SW480 (cell line): ENCODE measurements at regions not wholly inside any gene's neighbourhood (a gene's known extent, or its start where the extent isn't known, plus 50 kb on each side); places are given as distances from the start of the nearest gene placed in this dataset.

Experiments
- DNase-seq: peaks from one replicate; pipeline ENCODE4 v3.0.0-alpha.2; 2016; ENCODE audit warnings: low spot score

GRCh38 chrX:134747006-134747405, 50.0 kb downstream of the PABIR2 start:
- DNase-seq, result no peak

- no peak for DNase-seq
Observed at GRCh38 chrX:134746410-134746785, 50.6 kb downstream of the PABIR2 start.

- no peak for DNase-seq
Observed at GRCh38 chrX:134745636-134746409, 51.2 kb downstream of the PABIR2 start.

- no peak for DNase-seq
Observed at GRCh38 chrX:134743091-134743490, 53.9 kb downstream of the PABIR2 start.

- no peak for DNase-seq
Observed at GRCh38 chrX:134742573-134742972, 54.4 kb downstream of the PABIR2 start.

GRCh38 chrX:134741746-134742145, 55.3 kb downstream of the PABIR2 start:
- no peak for DNase-seq

- DNase-seq, result no peak
Observed at GRCh38 chrX:134738986-134739740, 57.8 kb downstream of the PABIR2 start.

- DNase-seq, result no peak
Observed at GRCh38 chrX:134738445-134738844, 58.6 kb downstream of the PABIR2 start.

GRCh38 chrX:134737721-134738369, 59.2 kb downstream of the PABIR2 start:
- DNase-seq, result no peak

GRCh38 chrX:134737061-134737460, 59.9 kb downstream of the PABIR2 start:
- no peak for DNase-seq

- no peak for DNase-seq
Observed at GRCh38 chrX:134736356-134736755, 60.6 kb downstream of the PABIR2 start.

GRCh38 chrX:134735015-134735414, 62.0 kb downstream of the PABIR2 start:
- DNase-seq, result no peak

- DNase-seq, result no peak
Observed at GRCh38 chrX:134734466-134734952, 62.5 kb downstream of the PABIR2 start.

GRCh38 chrX:134733591-134733990, 63.4 kb downstream of the PABIR2 start:
- no peak for DNase-seq

GRCh38 chrX:134732676-134733075, 64.3 kb downstream of the PABIR2 start:
- DNase-seq, result no peak

- no peak for DNase-seq
Observed at GRCh38 chrX:134732152-134732551, 64.9 kb downstream of the PABIR2 start.

- no peak for DNase-seq
Observed at GRCh38 chrX:134727363-134727762, 69.1 kb upstream of the PLAC1 start.

- DNase-seq, result no peak
Observed at GRCh38 chrX:134725103-134725690, 66.9 kb upstream of the PLAC1 start.

GRCh38 chrX:134721766-134722532, 63.7 kb upstream of the PLAC1 start:
- DNase-seq, result no peak

- DNase-seq, result no peak
Observed at GRCh38 chrX:134718966-134719317, 60.7 kb upstream of the PLAC1 start.

- DNase-seq, result peak; percentile 83
Observed at GRCh38 chrX:134718105-134718965, 60.1 kb upstream of the PLAC1 start.
